Lower lobe of right lung (tissue), 2 donors: ENCODE measurements at regions not wholly inside any gene's neighbourhood (a gene's known extent, or its start where the extent isn't known, plus 50 kb on each side); places are given as distances from the start of the nearest gene placed in this dataset.

Experiments
- ATAC-seq, 2 donors: fragments of 200-7000 bp; cut with Tn5 transposase; one replicate each; pipeline ENCODE4 v1.9.1; 2020 to 2022; ENCODE audit warnings: mild to moderate bottlenecking in 2 of 2, moderate library complexity in 2 of 2
- DNase-seq: peaks from one replicate; pipeline ENCODE4 v3.0.0-alpha.2; 2020
- H3K27ac ChIP-seq: fragments of 200-600 bp; one replicate; pipeline ENCODE4 v1.8.0; 2022
- H3K27me3 ChIP-seq: fragments of 200-600 bp; one replicate; pipeline ENCODE4 v1.8.0; 2022; ENCODE audit warnings: low read depth
- H3K36me3 ChIP-seq: fragments of 200-600 bp; one replicate; pipeline ENCODE4 v1.8.0; 2022; ENCODE audit warnings: mild to moderate bottlenecking
- H3K4me1 ChIP-seq: fragments of 200-600 bp; one replicate; pipeline ENCODE4 v1.8.0; 2022
- H3K4me3 ChIP-seq: fragments of 200-600 bp; one replicate; pipeline ENCODE4 v1.8.0; 2022; ENCODE audit warnings: mild to moderate bottlenecking
- H3K9me3 ChIP-seq: fragments of 200-600 bp; one replicate; pipeline ENCODE4 v1.8.0; 2022
- intact Hi-C: fragments of 100-400 bp; cut with DNase I; formaldehyde crosslinking; loops from one replicate; pipeline ENCODE4 v1.11.0; 2022
- TF ChIP-seq, protein P1 (sequence below): fragments of 200-600 bp; IDR thresholded peaks from one replicate; pipeline ENCODE4 v1.8.0; 2022; ENCODE audit warnings: antibody characterized with exemption, mild to moderate bottlenecking
- donor health status: DM: no; HTN: yes; CAD: no; lungs with severe emphysema.

DNA sequence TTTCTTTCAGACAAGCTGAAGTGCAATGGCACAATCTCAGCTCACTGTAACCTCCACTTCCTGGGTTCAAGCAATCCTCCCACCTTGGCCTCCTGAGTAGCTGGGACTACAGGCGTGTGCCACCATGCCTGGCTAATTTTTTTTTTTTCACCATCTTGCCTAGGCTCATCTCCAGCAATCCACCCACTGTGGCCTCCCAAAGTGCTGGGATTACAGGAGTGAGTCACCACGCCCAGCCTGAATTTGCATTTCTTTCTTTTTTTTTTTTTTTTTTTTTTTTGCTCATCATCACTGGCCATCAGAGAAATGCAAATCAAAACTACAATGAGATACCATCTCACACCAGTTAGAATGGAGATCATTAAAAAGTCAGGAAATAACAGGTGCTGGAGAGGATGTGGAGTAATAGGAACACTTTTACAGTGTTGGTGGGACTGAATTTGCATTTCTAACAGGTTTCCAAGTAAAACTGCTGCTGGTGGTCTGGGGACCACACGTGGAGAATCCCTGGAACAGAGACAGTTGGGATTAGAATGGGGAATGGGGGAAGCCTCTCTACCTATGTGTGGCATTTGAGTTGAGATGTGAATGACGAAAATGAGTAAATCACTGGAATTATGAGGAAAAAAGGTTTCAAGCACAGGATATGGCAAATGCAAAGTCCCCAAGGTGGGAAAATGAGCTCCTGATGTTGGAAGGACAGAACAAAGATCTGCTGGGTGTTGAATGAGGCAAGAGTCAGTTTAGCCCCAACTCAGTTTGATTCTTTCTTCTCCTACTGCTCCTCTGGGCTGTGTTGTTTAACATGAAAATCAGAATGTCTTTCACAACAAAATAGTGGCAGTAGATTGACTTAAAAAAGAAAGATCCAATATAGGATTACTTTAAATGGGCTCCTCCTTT lies 88.8 kb upstream of the MAP4K4 start:
- Histone ChIP-seq H3K4me1 (no peaks in the 10 kb centered on the region), H3K9me3 (no peaks in the 10 kb centered on the region), H3K27ac (no peak overlapping the region), H3K4me3 (no peak overlapping the region), H3K36me3 (no peaks in the 10 kb centered on the region), H3K27me3 (no peaks in the 10 kb centered on the region)
- TF ChIP-seq, protein P1, sequence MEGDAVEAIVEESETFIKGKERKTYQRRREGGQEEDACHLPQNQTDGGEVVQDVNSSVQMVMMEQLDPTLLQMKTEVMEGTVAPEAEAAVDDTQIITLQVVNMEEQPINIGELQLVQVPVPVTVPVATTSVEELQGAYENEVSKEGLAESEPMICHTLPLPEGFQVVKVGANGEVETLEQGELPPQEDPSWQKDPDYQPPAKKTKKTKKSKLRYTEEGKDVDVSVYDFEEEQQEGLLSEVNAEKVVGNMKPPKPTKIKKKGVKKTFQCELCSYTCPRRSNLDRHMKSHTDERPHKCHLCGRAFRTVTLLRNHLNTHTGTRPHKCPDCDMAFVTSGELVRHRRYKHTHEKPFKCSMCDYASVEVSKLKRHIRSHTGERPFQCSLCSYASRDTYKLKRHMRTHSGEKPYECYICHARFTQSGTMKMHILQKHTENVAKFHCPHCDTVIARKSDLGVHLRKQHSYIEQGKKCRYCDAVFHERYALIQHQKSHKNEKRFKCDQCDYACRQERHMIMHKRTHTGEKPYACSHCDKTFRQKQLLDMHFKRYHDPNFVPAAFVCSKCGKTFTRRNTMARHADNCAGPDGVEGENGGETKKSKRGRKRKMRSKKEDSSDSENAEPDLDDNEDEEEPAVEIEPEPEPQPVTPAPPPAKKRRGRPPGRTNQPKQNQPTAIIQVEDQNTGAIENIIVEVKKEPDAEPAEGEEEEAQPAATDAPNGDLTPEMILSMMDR = no peak
- intact Hi-C loops = no loop called here
- DNase-seq (no peak), ATAC-seq (no peak)

DNA sequence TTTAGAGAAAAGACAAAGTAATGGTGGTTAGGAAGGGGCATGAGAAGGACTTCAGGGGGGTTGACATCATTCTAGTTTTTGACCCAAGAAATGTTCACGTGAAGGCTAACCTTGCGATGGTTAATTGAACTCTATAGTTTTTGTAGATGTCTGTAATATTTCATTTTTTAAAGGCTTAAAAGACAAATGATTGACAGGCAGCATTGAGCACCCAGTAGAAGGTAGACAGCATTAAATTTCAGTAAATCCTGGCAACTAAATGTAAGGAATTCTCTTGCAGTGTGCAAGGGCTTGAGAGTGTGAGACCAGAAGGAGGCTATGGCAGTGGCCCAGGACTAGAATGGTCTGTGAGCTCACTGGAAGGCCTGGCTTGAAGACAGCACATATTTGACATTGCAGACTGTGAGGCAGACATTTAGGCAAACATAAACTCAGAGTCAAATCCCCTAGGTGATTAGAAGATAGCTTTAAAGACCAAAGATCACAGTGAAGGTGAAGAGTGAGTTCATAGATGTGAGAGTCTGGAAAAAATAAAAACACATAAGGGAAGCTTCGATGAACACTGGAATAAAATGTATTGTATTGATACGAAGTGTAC lies 100.1 kb upstream of the MAP4K4 start:
- H3K4me1 ChIP-seq = no peaks in the 10 kb centered on the region
- intact Hi-C loops = no loop called here
- H3K4me3 ChIP-seq = no peak overlapping the region
- no peaks in the 10 kb centered on the region for H3K27me3 ChIP-seq
- H3K36me3 ChIP-seq = no peaks in the 10 kb centered on the region
- no peaks in the 10 kb centered on the region for H3K9me3 ChIP-seq
- H3K27ac ChIP-seq = no peak overlapping the region
- ATAC-seq (peak; percentile 58 to 61), DNase-seq (no peak)
- TF ChIP-seq, protein P1 = no peak

DNA sequence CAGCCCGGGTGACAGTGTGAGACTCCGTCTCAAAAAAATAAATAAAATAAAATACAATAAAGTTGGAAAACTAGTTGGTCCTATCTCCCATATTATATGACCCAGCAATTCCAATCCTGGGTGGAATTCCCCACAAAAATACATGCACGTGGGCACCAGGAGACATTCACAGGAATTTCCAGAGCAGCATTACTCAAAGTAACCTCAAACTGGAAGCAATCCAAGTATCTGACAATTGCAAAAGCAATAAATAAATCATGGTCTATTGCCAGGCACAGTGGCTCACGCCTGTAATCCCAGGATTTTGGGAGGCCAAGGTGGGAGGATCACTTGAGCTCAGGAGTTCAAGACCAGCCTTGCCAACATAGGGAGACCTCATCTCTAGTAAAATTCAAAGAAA lies 101.2 kb upstream of the MAP4K4 start:
- Histone ChIP-seq H3K27ac (no peak overlapping the region), H3K4me1 (no peaks in the 10 kb centered on the region), H3K4me3 (no peak overlapping the region), H3K9me3 (no peaks in the 10 kb centered on the region), H3K27me3 (no peaks in the 10 kb centered on the region), H3K36me3 (no peaks in the 10 kb centered on the region)
- no peak for ATAC-seq
- TF ChIP-seq, protein P1 = no peak
- intact Hi-C loops = no loop called here
- no peak for DNase-seq

DNA sequence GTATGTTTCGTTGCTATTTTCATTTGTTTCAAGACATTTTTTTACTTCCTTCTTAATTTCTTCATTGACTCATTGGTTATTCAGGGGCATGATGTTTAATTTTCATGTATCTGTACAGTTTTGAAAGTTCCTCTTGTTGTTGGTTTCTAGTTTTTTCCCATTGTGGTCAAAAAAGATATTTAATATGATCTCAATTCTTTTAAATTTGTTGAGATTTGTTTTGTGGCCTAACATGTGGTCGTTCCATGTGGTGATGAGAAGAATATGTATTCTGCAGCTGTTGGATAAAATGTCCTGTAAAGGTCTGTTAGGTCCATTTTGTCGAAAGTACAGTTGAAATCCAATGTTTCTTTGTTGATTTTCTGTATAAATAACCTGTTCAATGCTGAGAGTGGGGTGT lies 110.3 kb upstream of the MAP4K4 start:
- Histone ChIP-seq H3K27ac (no peak overlapping the region), H3K36me3 (no peaks in the 10 kb centered on the region), H3K9me3 (no peaks in the 10 kb centered on the region), H3K27me3 (no peaks in the 10 kb centered on the region), H3K4me1 (no peaks in the 10 kb centered on the region), H3K4me3 (no peak overlapping the region)
- TF ChIP-seq, protein P1 = no peak
- no peak for ATAC-seq
- intact Hi-C loops = no loop called here
- DNase-seq = no peak

DNA sequence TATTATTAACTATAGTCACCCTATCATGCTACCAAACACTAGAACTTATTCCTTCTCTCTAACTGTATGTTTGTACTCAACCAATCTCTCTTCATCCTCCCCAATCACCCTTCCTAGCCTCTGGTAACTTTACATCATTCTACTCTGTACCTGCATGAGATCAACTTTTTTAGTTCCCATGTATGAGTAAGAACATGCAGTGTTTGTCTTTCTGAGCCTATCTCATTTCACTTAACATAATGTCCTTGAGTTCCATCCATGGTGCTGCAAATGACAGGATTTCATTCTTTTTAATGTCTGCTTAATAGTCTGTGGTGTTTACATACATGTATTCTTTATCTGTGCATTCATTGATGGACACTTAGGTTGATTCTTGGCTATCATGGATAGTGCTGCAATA lies 108.9 kb upstream of the RFX8 start:
- H3K27me3 ChIP-seq = no peaks in the 10 kb centered on the region
- TF ChIP-seq, protein P1 = no peak
- intact Hi-C loops = no loop called here
- H3K9me3 ChIP-seq = no peaks in the 10 kb centered on the region
- no peak overlapping the region for H3K27ac ChIP-seq
- ATAC-seq (no peak), DNase-seq (no peak)
- no peak overlapping the region for H3K4me3 ChIP-seq
- H3K4me1 ChIP-seq = no peaks in the 10 kb centered on the region
- H3K36me3 ChIP-seq = no peaks in the 10 kb centered on the region
